MCF 10A (cell line): ENCODE measurements at regions not wholly inside any gene's neighbourhood (a gene's known extent, or its start where the extent isn't known, plus 50 kb on each side); places are given as distances from the start of the nearest gene placed in this dataset.

Experiments used
- BruUV-seq: library from RNA; stranded (reverse); fragments of 400-500 nt; replicated peaks from 2 replicates; lab custom pipeline; 2021; lab: Mats Ljungman, UMichigan
- CTCF ChIA-PET: fragments of 300-600 bp; sonication (Branson Sonifier 250); formaldehyde crosslinking; extraction: SDS; loops from one replicate; lab custom pipeline; 2021; ENCODE audit warnings: antibody characterized with exemption, inconsistent platforms; lab: Yijun Ruan, JAX
- POLR2A ChIA-PET: fragments of 300-600, 350-650 bp; sonication (Branson Sonifier 250); formaldehyde crosslinking; extraction: SDS; loops from one replicate; lab custom pipeline; 2020; ENCODE audit warnings: antibody characterized with exemption, inconsistent platforms; lab: Yijun Ruan, JAX
- DNase-seq: peaks from one replicate; pipeline ENCODE4 v3.0.0-alpha.2; 2018; ENCODE audit not compliant: unreplicated experiment
- H3K27ac Mint-ChIP-seq: one replicate; pipeline ENCODE4 v1.8.0; 2022; ENCODE audit warnings: mild to moderate bottlenecking, low read depth, mixed read lengths; ENCODE audit not compliant: unreplicated experiment
- H3K27me3 Mint-ChIP-seq: one replicate; pipeline ENCODE4 v1.8.0; 2022; ENCODE audit warnings: mixed read lengths; ENCODE audit not compliant: insufficient read depth, unreplicated experiment
- H3K36me3 Mint-ChIP-seq: one replicate; pipeline ENCODE4 v1.8.0; 2022; ENCODE audit warnings: mild to moderate bottlenecking, moderate library complexity, mixed read lengths; ENCODE audit not compliant: insufficient read depth, unreplicated experiment
- H3K4me1 Mint-ChIP-seq: one replicate; pipeline ENCODE4 v1.8.0; 2022; ENCODE audit warnings: mixed read lengths; ENCODE audit not compliant: insufficient read depth, unreplicated experiment
- H3K4me3 Mint-ChIP-seq: one replicate; pipeline ENCODE4 v1.8.0; 2022; ENCODE audit warnings: mild to moderate bottlenecking, moderate library complexity, mixed read lengths; ENCODE audit not compliant: unreplicated experiment
- H3K9me3 Mint-ChIP-seq: one replicate; pipeline ENCODE4 v1.8.0; 2022; ENCODE audit warnings: mixed read lengths; ENCODE audit not compliant: unreplicated experiment
- CTCF ChIP-seq: fragments of 200-600 bp; IDR thresholded peaks from one replicate; pipeline ENCODE4 v1.8.0; 2022; ENCODE audit warnings: antibody characterized with exemption, mild to moderate bottlenecking; ENCODE audit not compliant: unreplicated experiment
- intact Hi-C: fragments of 100-400 bp; cut with micrococcal nuclease; formaldehyde crosslinking; loops from 2 replicates; pipeline ENCODE4 v1.14.1; 2022

GRCh38 chr12:132402831-132403416, 73.5 kb upstream of the GALNT9 start:
- Mint-ChIP-seq H3K4me1 (no peaks in the 10 kb centered on the region), H3K27me3 (peaks cover 44% of the 10 kb centered on the region), H3K4me3 (no peak overlapping the region), H3K9me3 (no peaks in the 10 kb centered on the region), H3K27ac (no peak overlapping the region), H3K36me3 (no peaks in the 10 kb centered on the region)
- CTCF ChIA-PET: interaction anchor here (0.7 kb wide), 1 partner anchor 16 kb away, joined by 3 read pairs; no protein-coding TSS in a partner anchor
- no peak for DNase-seq
- POLR2A ChIA-PET: interaction anchor here (0.7 kb wide), 1 partner anchor 206 kb away, joined by 4 read pairs; no protein-coding TSS in a partner anchor
- no TSS peak for BruUV-seq
- TF ChIP-seq CTCF: no peak
- intact Hi-C loops: no loop called here

DNA sequence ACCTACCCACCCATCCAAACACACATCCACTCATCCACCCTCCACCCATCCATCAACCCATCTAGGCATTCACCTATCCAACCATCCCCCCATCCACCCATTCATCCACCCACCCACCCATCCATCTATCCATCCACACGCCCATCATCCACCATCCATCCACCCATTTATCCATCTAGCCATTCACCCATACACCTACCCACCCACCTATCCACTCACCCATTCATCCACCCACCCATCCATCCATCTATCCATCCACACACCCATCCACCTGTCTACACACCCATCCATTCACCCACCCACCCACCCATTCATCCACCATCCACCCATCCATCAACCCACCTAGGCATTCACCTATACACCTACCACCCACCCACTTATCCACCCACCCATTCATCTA, 72.6 kb upstream of the GALNT9 start:
- no peak overlapping the region for H3K27ac Mint-ChIP-seq
- H3K4me1 Mint-ChIP-seq: no peaks in the 10 kb centered on the region
- TF ChIP-seq CTCF: no peak
- intact Hi-C loops: no loop called here
- H3K9me3 Mint-ChIP-seq: no peaks in the 10 kb centered on the region
- CTCF ChIA-PET: no interaction called here
- POLR2A ChIA-PET: no interaction called here
- H3K36me3 Mint-ChIP-seq: no peaks in the 10 kb centered on the region
- no peak for DNase-seq
- peaks cover 53% of the 10 kb centered on the region for H3K27me3 Mint-ChIP-seq
- no peak overlapping the region for H3K4me3 Mint-ChIP-seq
- no TSS peak for BruUV-seq

GRCh38 chr12:132400011-132400641, 70.7 kb upstream of the GALNT9 start:
- intact Hi-C loops: no loop called here
- no peak for DNase-seq
- H3K4me1 Mint-ChIP-seq: no peaks in the 10 kb centered on the region
- no TSS peak for BruUV-seq
- TF ChIP-seq CTCF: no peak
- H3K27ac Mint-ChIP-seq: no peak overlapping the region
- no peak overlapping the region for H3K4me3 Mint-ChIP-seq
- no peaks in the 10 kb centered on the region for H3K36me3 Mint-ChIP-seq
- ChIA-PET CTCF (no interaction called here), POLR2A (no interaction called here)
- peaks cover 70% of the 10 kb centered on the region for H3K27me3 Mint-ChIP-seq
- no peaks in the 10 kb centered on the region for H3K9me3 Mint-ChIP-seq

DNA sequence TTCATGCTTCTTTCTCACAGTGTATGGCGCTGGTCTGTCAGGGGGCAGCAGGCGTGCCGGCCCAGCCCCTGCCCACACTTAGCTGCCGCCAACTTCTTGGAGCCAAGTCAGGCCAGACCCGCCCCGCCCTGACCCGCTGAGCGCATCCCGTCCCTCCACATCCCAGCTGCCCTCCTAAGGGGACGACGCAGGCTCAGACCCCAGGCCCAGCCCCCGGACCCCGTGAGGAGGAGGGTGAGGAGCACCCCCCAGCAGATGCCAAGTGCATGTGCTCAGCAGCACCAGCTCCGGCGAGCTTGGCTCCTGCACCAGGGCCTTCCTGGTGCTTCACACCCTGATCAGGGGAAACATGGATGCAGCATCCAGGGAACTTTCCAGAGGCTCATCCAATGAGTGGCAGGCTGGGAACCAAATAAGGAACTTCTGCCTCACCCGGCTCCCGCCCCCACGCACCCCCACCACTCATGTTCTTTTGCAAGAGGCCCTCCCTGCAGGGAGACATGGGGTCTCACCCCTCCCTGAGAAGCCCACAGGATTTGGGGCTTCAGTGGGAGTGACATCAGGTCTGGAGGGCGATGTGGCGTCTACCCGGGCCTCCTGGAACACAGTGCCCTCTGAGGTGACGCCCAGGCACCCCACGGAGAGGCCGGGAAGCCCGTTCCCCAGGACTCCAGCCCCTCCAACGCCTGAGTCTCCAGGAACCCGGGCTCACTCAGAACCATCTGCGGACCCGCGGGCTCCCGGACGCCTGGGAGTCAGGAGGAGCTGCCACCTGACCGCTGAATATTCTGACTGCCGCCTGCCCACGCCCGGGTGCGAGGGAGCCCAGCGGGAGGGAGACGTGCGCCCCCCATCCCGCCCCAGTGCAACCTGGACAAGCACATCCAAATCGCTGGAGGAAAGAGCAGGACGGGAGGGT, 70.0 kb upstream of the GALNT9 start:
- H3K9me3 Mint-ChIP-seq: no peaks in the 10 kb centered on the region
- no peak overlapping the region for H3K27ac Mint-ChIP-seq
- ChIA-PET CTCF (no interaction called here), POLR2A (no interaction called here)
- BruUV-seq: no TSS peak
- no peak for TF ChIP-seq CTCF
- no peak for DNase-seq
- no peak overlapping the region for H3K4me3 Mint-ChIP-seq
- no peaks in the 10 kb centered on the region for H3K4me1 Mint-ChIP-seq
- H3K27me3 Mint-ChIP-seq: peaks cover 70% of the 10 kb centered on the region
- H3K36me3 Mint-ChIP-seq: no peaks in the 10 kb centered on the region
- intact Hi-C loops: no loop called here
